Liver (tissue), 8 donors: ENCODE measurements at regions not wholly inside any gene's neighbourhood (a gene's known extent, or its start where the extent isn't known, plus 50 kb on each side); places are given as distances from the start of the nearest gene placed in this dataset.

Source experiments
- DNase-seq: peaks from one replicate; pipeline ENCODE4 v3.0.0-alpha.2; 2017; ENCODE audit warnings: low spot score
- H3K27ac ChIP-seq, 2 donors: one replicate each; pipeline ENCODE4 v1.7.0; 2013; ENCODE audit warnings: inconsistent platforms in 2 of 2, low read length in 2 of 2, control low read depth in 1 of 2, low read depth in 1 of 2, mild to moderate bottlenecking in 1 of 2
- H3K27me3 ChIP-seq, 4 donors: one replicate each; pipeline versions ENCODE4 v1.6.1 to v1.7.0; 2013; ENCODE audit warnings: low read length in 3 of 4, inconsistent platforms in 1 of 4, mild to moderate bottlenecking in 1 of 4, moderate library complexity in 1 of 4; ENCODE audit not compliant: control insufficient read depth in 4 of 4, insufficient read depth in 4 of 4
- H3K36me3 ChIP-seq, 4 donors: one replicate each; pipeline versions ENCODE4 v1.6.1 to v1.7.0; 2013; ENCODE audit warnings: low read length in 3 of 4, mild to moderate bottlenecking in 3 of 4, low read depth in 1 of 4, moderate library complexity in 1 of 4; ENCODE audit not compliant: control insufficient read depth in 4 of 4, insufficient read depth in 3 of 4
- H3K4me1 ChIP-seq, 4 donors: one replicate each; pipeline versions ENCODE4 v1.6.1 to v1.7.0; 2013; ENCODE audit warnings: low read length in 3 of 4, mild to moderate bottlenecking in 3 of 4, moderate library complexity in 1 of 4; ENCODE audit not compliant: control insufficient read depth in 4 of 4, insufficient read depth in 4 of 4
- H3K4me3 ChIP-seq, 3 donors: one replicate each; pipeline versions ENCODE4 v1.6.1 to v1.7.0; 2013; ENCODE audit warnings: low read length in 3 of 3, control low read depth in 1 of 3, low read depth in 1 of 3, mild to moderate bottlenecking in 1 of 3
- H3K9ac ChIP-seq, 2 donors: one replicate each; pipeline ENCODE4 v1.7.0; 2013; ENCODE audit warnings: low read length in 2 of 2, mild to moderate bottlenecking in 2 of 2, moderate library complexity in 2 of 2, control low read depth in 1 of 2, low read depth in 1 of 2
- H3K9me3 ChIP-seq, 4 donors: one replicate each; pipeline versions ENCODE4 v1.6.1 to v1.7.0; 2013; ENCODE audit warnings: low read length in 3 of 4; ENCODE audit not compliant: control insufficient read depth in 4 of 4
- CTCF ChIP-seq: fragments of 150-350 bp; IDR thresholded peaks from 2 replicates; pipeline ENCODE4 v1.5.1; 2017; ENCODE audit warnings: improper control_type of control experiment, low read depth, low read length; ENCODE audit not compliant: missing input control
- EGR1 ChIP-seq, 2 donors: IDR thresholded peaks; 2 replicates each; pipeline ENCODE4 v1.6.1; 2016 to 2018; ENCODE audit warnings: antibody characterized with exemption in 2 of 2, low read depth in 2 of 2
- FOXA1 ChIP-seq: IDR thresholded peaks from 2 replicates; pipeline ENCODE4 v1.6.1; 2016; ENCODE audit warnings: antibody characterized with exemption
- FOXA2 ChIP-seq: IDR thresholded peaks from 2 replicates; pipeline ENCODE4 v1.6.1; 2016; ENCODE audit warnings: antibody characterized with exemption
- HNF4A ChIP-seq, 2 donors: conservative IDR thresholded peaks; 2 replicates each; pipeline ENCODE4 v1.6.1; 2016; ENCODE audit warnings: antibody characterized with exemption in 2 of 2, mild to moderate bottlenecking in 2 of 2
- HNF4G ChIP-seq: IDR thresholded peaks from 2 replicates; pipeline ENCODE4 v1.6.1; 2016; ENCODE audit warnings: antibody characterized with exemption
- JUND ChIP-seq, 2 donors: IDR thresholded peaks; 2 replicates each; pipeline ENCODE4 v1.6.1; 2016; ENCODE audit warnings: antibody characterized with exemption in 2 of 2
- NR2F2 ChIP-seq: IDR thresholded peaks from 2 replicates; pipeline ENCODE4 v1.6.1; 2016; ENCODE audit warnings: antibody characterized with exemption
- RAD21 ChIP-seq, 2 donors: IDR thresholded peaks; 2 replicates each; pipeline ENCODE4 v1.6.1; 2016; ENCODE audit warnings: antibody characterized with exemption in 2 of 2, mild to moderate bottlenecking in 2 of 2
- REST ChIP-seq: IDR thresholded peaks from 2 replicates; pipeline ENCODE4 v1.6.1; 2016; ENCODE audit warnings: antibody characterized with exemption, mild to moderate bottlenecking
- RXRA ChIP-seq, 2 donors: IDR thresholded peaks; 2 replicates each; pipeline ENCODE4 v1.6.1; 2017 to 2018; ENCODE audit warnings: antibody characterized with exemption in 2 of 2, mild to moderate bottlenecking in 1 of 2
- SP1 ChIP-seq: IDR thresholded peaks from 2 replicates; pipeline ENCODE4 v1.6.1; 2018; ENCODE audit warnings: antibody characterized with exemption, mild to moderate bottlenecking
- TAF1 ChIP-seq: conservative IDR thresholded peaks from 2 replicates; pipeline ENCODE4 v1.6.1; 2016; ENCODE audit warnings: antibody characterized with exemption, mild to moderate bottlenecking
- YY1 ChIP-seq: IDR thresholded peaks from 2 replicates; pipeline ENCODE4 v1.6.1; 2016; ENCODE audit warnings: antibody characterized with exemption, mild to moderate bottlenecking
- ZBTB33 ChIP-seq: IDR thresholded peaks from 2 replicates; pipeline ENCODE4 v1.6.1; 2016; ENCODE audit warnings: antibody characterized with exemption
- WGBS: extraction: QIAGEN DNeasy Blood & Tissue Kit; methylation state at CpG from one replicate; pipeline ENCODE4 v1.1.7; 2013; 5-methylcytosine and 5-hydroxymethylcytosine counted together
- TF ChIP-seq, protein P1 (sequence below): IDR thresholded peaks from 2 replicates; pipeline ENCODE4 v1.6.1; 2016; ENCODE audit warnings: antibody characterized with exemption
- TF ChIP-seq, protein P2 (sequence below): IDR thresholded peaks from 2 replicates; pipeline ENCODE4 v1.6.1; 2016; ENCODE audit warnings: antibody characterized with exemption
- donor health status: healthy.
- donor health status: healthy.
- donor health status: healthy.
- donor health status: healthy.
- donor health status: healthy.

DNA sequence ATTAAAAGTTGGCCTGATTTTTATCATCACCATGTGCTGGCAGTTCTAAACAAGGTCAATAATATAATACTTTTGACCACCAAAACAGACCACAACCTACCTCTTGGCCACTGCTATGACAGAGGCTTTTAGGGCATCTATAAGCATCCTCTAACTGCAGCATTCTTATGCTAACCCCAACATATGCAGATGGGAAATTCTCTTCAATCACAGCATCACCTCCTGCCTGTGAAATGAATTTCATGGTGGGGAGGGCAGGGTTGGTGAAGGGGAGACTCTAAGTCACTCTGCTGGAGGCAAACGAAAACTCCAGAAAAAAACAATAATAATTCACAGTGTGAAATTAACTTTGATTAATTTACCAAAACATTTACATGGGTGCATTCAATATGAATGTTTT is 78.8 kb upstream of the FAR2 start:
- no peak overlapping the region for H3K4me3 ChIP-seq
- WGBS = 0% methylated on average over 1 of the region's 1 CpG
- no peak for DNase-seq

GRCh38 chr12:29071099-29071498 is 78.0 kb upstream of the FAR2 start:
- Histone ChIP-seq H3K27ac (no peak overlapping the region), H3K4me3 (no peak overlapping the region), H3K9ac (no peak overlapping the region), H3K9me3 (no peaks in the 10 kb centered on the region), H3K4me1 (no peaks in the 10 kb centered on the region), H3K36me3 (no peaks in the 10 kb centered on the region), H3K27me3 (no peaks in the 10 kb centered on the region)
- DNase-seq = no peak
- no peak for TF ChIP-seq HNF4G
- TF ChIP-seq SP1 = no peak
- no peak for TF ChIP-seq EGR1 (IDR thresholded peaks at IDR 0.05; ENCODE audit: low read depth in 2 of 2)
- no peak for TF ChIP-seq RXRA (IDR thresholded peaks at IDR 0.05)
- no peak for TF ChIP-seq NR2F2
- TF ChIP-seq HNF4A (conservative IDR thresholded peaks at IDR 0.05) = no peak
- TF ChIP-seq, protein P1, sequence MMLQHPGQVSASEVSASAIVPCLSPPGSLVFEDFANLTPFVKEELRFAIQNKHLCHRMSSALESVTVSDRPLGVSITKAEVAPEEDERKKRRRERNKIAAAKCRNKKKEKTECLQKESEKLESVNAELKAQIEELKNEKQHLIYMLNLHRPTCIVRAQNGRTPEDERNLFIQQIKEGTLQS = no peak
- TF ChIP-seq RAD21 (IDR thresholded peaks at IDR 0.05) = no peak
- no peak for TF ChIP-seq JUND (IDR thresholded peaks at IDR 0.05)
- TF ChIP-seq CTCF = no peak
- no peak for TF ChIP-seq YY1
- TF ChIP-seq TAF1 = no peak
- TF ChIP-seq FOXA2 = no peak
- TF ChIP-seq REST = no peak

More for the DNA sequence above, 78.8 kb upstream of the FAR2 start:
- H3K27me3 ChIP-seq = no peaks in the 10 kb centered on the region
- H3K36me3 ChIP-seq = no peaks in the 10 kb centered on the region
- H3K9me3 ChIP-seq = no peaks in the 10 kb centered on the region
- H3K4me1 ChIP-seq = no peaks in the 10 kb centered on the region
- no peak overlapping the region for H3K27ac ChIP-seq
- no peak overlapping the region for H3K9ac ChIP-seq
- no peak for TF ChIP-seq FOXA2
- no peak for TF ChIP-seq TAF1
- TF ChIP-seq HNF4A (conservative IDR thresholded peaks at IDR 0.05) = no peak
- TF ChIP-seq, protein P2, sequence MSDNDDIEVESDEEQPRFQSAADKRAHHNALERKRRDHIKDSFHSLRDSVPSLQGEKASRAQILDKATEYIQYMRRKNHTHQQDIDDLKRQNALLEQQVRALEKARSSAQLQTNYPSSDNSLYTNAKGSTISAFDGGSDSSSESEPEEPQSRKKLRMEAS = no peak
- TF ChIP-seq CTCF = no peak
- no peak for TF ChIP-seq ZBTB33
- TF ChIP-seq FOXA1 = no peak
